Hepatocyte (in vitro differentiated cells): ENCODE measurements at regions not wholly inside any gene's neighbourhood (a gene's known extent, or its start where the extent isn't known, plus 50 kb on each side); places are given as distances from the start of the nearest gene placed in this dataset.

Source experiments
- DNase-seq: peaks from one replicate; pipeline ENCODE4 v3.0.0-alpha.2; 2016; ENCODE audit warnings: low spot score
- H2AFZ ChIP-seq: fragments of 200-600 bp; sonication (generic); 2 replicates; pipeline ENCODE4 v1.6.0; 2016; ENCODE audit warnings: antibody characterized with exemption, mild to moderate bottlenecking
- H3K27ac ChIP-seq: fragments of 200-600 bp; sonication (generic); 2 replicates; pipeline ENCODE4 v1.5.1; 2016; ENCODE audit warnings: mild to moderate bottlenecking
- H3K27me3 ChIP-seq: fragments of 200-600 bp; sonication (generic); 2 replicates; pipeline ENCODE4 v1.6.1; 2016
- H3K36me3 ChIP-seq: fragments of 200-600 bp; sonication (generic); replicated peaks from 2 replicates; pipeline ENCODE4 v1.5.1; 2016; ENCODE audit warnings: low read depth; ENCODE audit not compliant: insufficient read depth
- H3K4me1 ChIP-seq: fragments of 200-600 bp; sonication (generic); 2 replicates; pipeline ENCODE4 v1.5.1; 2016; ENCODE audit warnings: mild to moderate bottlenecking, moderate library complexity; ENCODE audit not compliant: insufficient read depth
- H3K4me2 ChIP-seq: fragments of 200-600 bp; sonication (generic); 2 replicates; pipeline ENCODE4 v1.6.0; 2016
- H3K4me3 ChIP-seq: fragments of 200-600 bp; sonication (generic); 2 replicates; pipeline ENCODE4 v1.5.1; 2016; ENCODE audit warnings: mild to moderate bottlenecking
- H3K79me2 ChIP-seq: fragments of 200-600 bp; sonication (generic); 2 replicates; pipeline ENCODE4 v1.6.0; 2017; ENCODE audit warnings: mild to moderate bottlenecking
- H3K9me2 ChIP-seq: fragments of 200-600 bp; sonication (generic); replicated peaks from 2 replicates; pipeline ENCODE4 v1.6.0; 2017; ENCODE audit warnings: mild to moderate bottlenecking; ENCODE audit not compliant: insufficient read depth
- H3K9me3 ChIP-seq: fragments of 200-600 bp; sonication (generic); 2 replicates; pipeline ENCODE4 v1.5.1; 2016; ENCODE audit warnings: low read depth, mild to moderate bottlenecking
- H4K20me1 ChIP-seq: fragments of 200-600 bp; sonication (generic); 2 replicates; pipeline ENCODE4 v1.6.0; 2016; ENCODE audit warnings: mild to moderate bottlenecking; ENCODE audit not compliant: insufficient read depth, poor library complexity, severe bottlenecking
- EZH2 ChIP-seq: fragments of 200-600 bp; sonication (generic); IDR thresholded peaks from 2 replicates; pipeline ENCODE4 v1.6.1; 2016; ENCODE audit warnings: antibody characterized with exemption, mild to moderate bottlenecking, borderline replicate concordance
- EZH2phosphoT487 ChIP-seq: fragments of 200-600 bp; sonication (generic); IDR thresholded peaks from one replicate; pipeline ENCODE4 v1.6.1; 2018; ENCODE audit warnings: antibody characterized with exemption, mild to moderate bottlenecking, low read depth, moderate library complexity; ENCODE audit not compliant: unreplicated experiment, severe bottlenecking
- WGBS: methylation state at CpG from one replicate; pipeline ENCODE4 v1.1.6; 2016; ENCODE audit warnings: low lambda C conversion rate; ENCODE audit errors: missing lambda C conversion rate; 5-methylcytosine and 5-hydroxymethylcytosine counted together
- TF ChIP-seq, protein P1 (sequence below): fragments of 200-600 bp; sonication (generic); IDR thresholded peaks from 2 replicates; pipeline ENCODE4 v1.5.1; 2016; ENCODE audit warnings: antibody characterized with exemption, mild to moderate bottlenecking; ENCODE audit not compliant: poor library complexity

DNA sequence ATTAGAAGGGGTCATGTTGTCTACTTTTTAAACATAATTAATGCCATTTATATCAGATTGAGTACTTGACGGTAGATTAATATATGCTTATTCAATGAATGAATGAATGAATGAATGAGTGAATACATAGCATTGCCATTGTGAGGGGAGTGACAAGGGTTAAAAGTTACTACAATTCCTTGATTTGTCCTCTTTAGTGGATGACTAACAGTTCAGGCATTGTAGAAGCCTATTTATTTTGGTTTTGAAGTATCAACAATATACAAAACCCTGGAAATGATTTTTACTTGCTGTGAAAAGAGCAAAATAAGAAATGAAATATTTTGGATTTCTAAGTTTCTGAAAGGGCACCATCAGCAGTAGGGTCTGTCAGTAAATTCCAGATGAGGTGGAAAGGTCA is 122.7 kb downstream of the CYSLTR2 start:
- 96% methylated on average over 1 of the region's 1 CpG for WGBS
- H3K4me2 ChIP-seq, result no peak overlapping the region
- no peaks in the 10 kb centered on the region for H3K36me3 ChIP-seq
- DNase-seq, result no peak
- no peak overlapping the region for H3K4me3 ChIP-seq
- H3K9me3 ChIP-seq, result no peaks in the 10 kb centered on the region
- no peaks in the 10 kb centered on the region for H3K4me1 ChIP-seq
- no peaks in the 10 kb centered on the region for H3K79me2 ChIP-seq
- TF ChIP-seq EZH2phosphoT487 (no peak), EZH2 (no peak)
- TF ChIP-seq, protein P1, sequence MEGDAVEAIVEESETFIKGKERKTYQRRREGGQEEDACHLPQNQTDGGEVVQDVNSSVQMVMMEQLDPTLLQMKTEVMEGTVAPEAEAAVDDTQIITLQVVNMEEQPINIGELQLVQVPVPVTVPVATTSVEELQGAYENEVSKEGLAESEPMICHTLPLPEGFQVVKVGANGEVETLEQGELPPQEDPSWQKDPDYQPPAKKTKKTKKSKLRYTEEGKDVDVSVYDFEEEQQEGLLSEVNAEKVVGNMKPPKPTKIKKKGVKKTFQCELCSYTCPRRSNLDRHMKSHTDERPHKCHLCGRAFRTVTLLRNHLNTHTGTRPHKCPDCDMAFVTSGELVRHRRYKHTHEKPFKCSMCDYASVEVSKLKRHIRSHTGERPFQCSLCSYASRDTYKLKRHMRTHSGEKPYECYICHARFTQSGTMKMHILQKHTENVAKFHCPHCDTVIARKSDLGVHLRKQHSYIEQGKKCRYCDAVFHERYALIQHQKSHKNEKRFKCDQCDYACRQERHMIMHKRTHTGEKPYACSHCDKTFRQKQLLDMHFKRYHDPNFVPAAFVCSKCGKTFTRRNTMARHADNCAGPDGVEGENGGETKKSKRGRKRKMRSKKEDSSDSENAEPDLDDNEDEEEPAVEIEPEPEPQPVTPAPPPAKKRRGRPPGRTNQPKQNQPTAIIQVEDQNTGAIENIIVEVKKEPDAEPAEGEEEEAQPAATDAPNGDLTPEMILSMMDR, result no peak
- H2AFZ ChIP-seq, result no peak overlapping the region
- no peak overlapping the region for H3K27ac ChIP-seq
- no peaks in the 10 kb centered on the region for H4K20me1 ChIP-seq
- no peaks in the 10 kb centered on the region for H3K9me2 ChIP-seq
- H3K27me3 ChIP-seq, result no peaks in the 10 kb centered on the region

DNA sequence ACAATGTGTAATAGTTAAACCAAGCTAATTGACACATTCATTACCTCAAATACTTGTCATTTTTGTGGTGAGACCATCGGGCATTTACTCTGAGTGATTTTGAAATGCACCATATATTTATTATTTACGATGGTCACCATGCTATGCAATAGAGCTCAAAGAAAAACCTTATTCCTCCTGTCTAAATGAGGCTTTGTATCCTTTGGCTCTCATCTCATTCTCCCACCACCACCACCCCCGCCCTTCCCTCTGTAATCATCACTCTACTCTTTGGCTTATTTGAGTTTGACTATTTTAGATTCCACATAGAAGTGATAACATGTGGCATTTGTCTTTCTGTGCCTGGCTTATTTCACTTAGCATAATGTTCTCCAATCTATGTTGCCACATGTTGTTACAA is 124.9 kb downstream of the CYSLTR2 start:
- 81% methylated on average over 3 of the region's 3 CpGs for WGBS
- Histone ChIP-seq H3K27me3 (no peaks in the 10 kb centered on the region), H3K27ac (no peak overlapping the region), H3K4me2 (no peak overlapping the region), H3K4me3 (no peak overlapping the region), H3K9me2 (no peaks in the 10 kb centered on the region), H3K9me3 (no peaks in the 10 kb centered on the region), H3K36me3 (no peaks in the 10 kb centered on the region), H4K20me1 (no peaks in the 10 kb centered on the region), H3K4me1 (no peaks in the 10 kb centered on the region), H2AFZ (no peak overlapping the region), H3K79me2 (no peaks in the 10 kb centered on the region)
- no peak for DNase-seq
- TF ChIP-seq, protein P1, result no peak
- TF ChIP-seq EZH2phosphoT487 (no peak), EZH2 (no peak)

DNA sequence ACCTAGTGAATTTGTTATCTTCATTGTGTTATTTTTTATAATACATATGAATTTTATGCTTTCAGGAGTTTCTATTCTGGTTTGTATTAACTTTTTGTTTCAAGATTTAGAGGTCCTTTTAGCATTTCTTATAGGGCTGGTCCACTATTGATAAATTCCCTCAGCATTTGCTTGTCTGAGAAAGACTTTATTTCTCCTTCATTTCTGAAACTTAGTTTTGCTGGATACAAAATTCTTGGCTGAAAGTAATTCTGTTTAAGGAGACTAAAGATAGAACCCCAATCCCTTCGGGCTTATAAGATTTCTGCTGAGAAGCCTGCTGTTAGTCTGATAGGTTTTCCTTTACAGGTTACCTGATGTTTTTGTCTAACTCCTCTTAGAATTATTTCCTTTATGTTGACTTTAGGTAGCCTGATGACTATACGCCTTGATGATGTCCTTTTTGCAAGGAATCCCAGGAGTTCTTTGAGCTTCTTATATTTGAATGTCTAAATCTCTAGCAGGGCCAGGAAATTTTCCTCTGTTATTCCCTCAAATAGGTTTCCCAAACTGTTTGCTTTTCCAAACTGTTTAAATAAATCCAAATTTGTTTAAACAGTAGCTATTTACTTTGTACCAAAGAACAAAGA is 127.1 kb downstream of the CYSLTR2 start:
- Histone ChIP-seq H3K36me3 (no peaks in the 10 kb centered on the region), H3K4me2 (no peak overlapping the region), H3K27ac (no peak overlapping the region), H3K27me3 (no peaks in the 10 kb centered on the region), H3K9me3 (no peaks in the 10 kb centered on the region), H3K79me2 (no peaks in the 10 kb centered on the region), H3K9me2 (no peaks in the 10 kb centered on the region), H3K4me3 (no peak overlapping the region), H4K20me1 (no peaks in the 10 kb centered on the region), H3K4me1 (no peaks in the 10 kb centered on the region), H2AFZ (no peak overlapping the region)
- no peak for TF ChIP-seq EZH2
- TF ChIP-seq, protein P1, result no peak
- no peak for TF ChIP-seq EZH2phosphoT487
- WGBS, result 85% methylated on average over 2 of the region's 2 CpGs
- DNase-seq, result no peak

DNA sequence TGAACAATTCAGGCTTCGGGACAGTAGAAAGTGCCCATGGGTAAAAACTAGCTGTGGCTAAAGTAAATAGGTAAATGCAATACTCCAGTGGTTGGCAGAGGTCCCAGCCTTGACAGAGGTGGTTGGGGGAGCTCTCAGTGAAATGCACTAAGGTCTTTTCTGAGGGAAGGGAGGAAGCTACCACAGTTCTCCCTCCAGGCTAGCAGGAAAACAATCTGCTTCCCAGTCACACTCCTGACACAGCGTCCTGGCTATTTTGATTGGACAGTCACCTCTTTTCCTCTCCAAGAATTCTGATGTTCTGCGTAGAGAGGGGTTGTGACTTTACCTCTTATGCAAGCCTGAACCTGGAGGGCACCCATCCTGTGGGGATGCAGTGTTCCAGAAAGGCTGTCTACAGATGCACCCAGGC is 128.7 kb downstream of the CYSLTR2 start:
- WGBS, result 95% methylated on average over 3 of the region's 3 CpGs

More for the DNA sequence above, 128.7 kb downstream of the CYSLTR2 start:
- Histone ChIP-seq H4K20me1 (no peaks in the 10 kb centered on the region), H3K4me3 (no peak overlapping the region), H3K36me3 (no peaks in the 10 kb centered on the region), H3K9me3 (no peaks in the 10 kb centered on the region), H2AFZ (no peak overlapping the region), H3K27ac (no peak overlapping the region), H3K79me2 (no peaks in the 10 kb centered on the region), H3K27me3 (no peaks in the 10 kb centered on the region), H3K9me2 (no peaks in the 10 kb centered on the region), H3K4me1 (no peaks in the 10 kb centered on the region), H3K4me2 (no peak overlapping the region)
- DNase-seq, result no peak
- TF ChIP-seq, protein P1, result no peak
- no peak for TF ChIP-seq EZH2
- TF ChIP-seq EZH2phosphoT487, result no peak
